ENCODE measurements at regions not wholly inside any gene's neighbourhood (a gene's known extent, or its start where the extent isn't known, plus 50 kb on each side); places are given as distances from the start of the nearest gene placed in this dataset.

DNA sequence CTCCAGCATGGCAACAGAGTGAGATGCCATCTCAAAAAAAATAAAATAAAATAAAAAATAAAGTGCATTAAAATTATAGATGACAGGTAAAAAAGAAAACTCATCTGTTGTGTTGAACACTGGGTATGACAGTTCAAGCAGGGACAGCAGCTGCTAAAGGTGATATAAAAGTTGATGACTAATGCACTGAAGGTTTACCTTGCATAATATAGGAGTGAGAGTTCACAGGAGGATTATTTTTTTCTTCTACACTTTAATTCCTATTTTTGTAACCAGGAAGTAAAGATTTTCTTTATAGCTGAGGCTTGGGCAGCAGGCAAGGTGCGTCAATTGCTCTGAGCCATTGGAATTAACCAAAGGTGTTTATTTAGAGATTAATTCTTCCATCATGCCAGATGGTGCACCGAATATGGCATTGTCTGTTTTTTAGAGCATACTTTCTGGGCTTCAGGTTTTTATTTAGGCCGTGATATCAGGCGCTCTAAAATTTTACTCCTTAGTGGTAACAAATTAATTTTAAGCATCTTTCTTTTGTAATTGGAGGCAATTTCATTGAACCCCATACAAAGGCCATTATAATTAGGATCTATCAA, 337.0 kb upstream of the SLC10A2 start:
- Mint-ChIP-seq H3K9me3 (no peaks in the 10 kb centered on the region), H3K4me3 (no peak overlapping the region), H3K4me1 (ENCODE audit: low read depth) (no peaks in the 10 kb centered on the region), H3K27me3 (no peaks in the 10 kb centered on the region), H3K36me3 (ENCODE audit: low read depth) (no peaks in the 10 kb centered on the region), H3K27ac (no peak overlapping the region)
- ChIA-PET POLR2A (interaction anchor here (0.7 kb wide), 1 partner anchor 73 kb away, joined by 4 read pairs; no protein-coding TSS in a partner anchor), CTCF (no interaction called here)
- DNase-seq: no peak
- TF ChIP-seq, protein P1, sequence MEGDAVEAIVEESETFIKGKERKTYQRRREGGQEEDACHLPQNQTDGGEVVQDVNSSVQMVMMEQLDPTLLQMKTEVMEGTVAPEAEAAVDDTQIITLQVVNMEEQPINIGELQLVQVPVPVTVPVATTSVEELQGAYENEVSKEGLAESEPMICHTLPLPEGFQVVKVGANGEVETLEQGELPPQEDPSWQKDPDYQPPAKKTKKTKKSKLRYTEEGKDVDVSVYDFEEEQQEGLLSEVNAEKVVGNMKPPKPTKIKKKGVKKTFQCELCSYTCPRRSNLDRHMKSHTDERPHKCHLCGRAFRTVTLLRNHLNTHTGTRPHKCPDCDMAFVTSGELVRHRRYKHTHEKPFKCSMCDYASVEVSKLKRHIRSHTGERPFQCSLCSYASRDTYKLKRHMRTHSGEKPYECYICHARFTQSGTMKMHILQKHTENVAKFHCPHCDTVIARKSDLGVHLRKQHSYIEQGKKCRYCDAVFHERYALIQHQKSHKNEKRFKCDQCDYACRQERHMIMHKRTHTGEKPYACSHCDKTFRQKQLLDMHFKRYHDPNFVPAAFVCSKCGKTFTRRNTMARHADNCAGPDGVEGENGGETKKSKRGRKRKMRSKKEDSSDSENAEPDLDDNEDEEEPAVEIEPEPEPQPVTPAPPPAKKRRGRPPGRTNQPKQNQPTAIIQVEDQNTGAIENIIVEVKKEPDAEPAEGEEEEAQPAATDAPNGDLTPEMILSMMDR (IDR thresholded peaks at IDR 0.05): no peak
- no peak for ATAC-seq
- intact Hi-C loops (cut with micrococcal nuclease): no loop called here

DNA sequence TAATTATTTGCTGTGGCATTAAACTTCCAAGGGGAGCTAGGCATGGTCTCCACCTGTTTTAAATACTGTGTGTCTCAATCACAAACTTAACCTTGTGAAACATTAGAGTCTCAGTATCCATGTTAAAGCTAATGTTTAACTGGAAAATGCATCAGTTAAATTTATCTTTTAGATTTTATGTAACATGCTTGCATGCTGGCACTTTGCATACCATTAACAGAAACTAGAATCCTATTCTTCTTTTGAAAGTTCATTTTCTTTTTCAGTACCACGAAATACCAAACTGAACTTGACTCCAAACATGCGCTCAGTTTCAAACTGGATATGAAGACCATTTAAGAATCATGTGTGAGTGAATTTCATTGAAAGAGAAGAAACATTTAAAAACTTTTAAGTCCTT, 328.9 kb upstream of the SLC10A2 start:
- ChIA-PET POLR2A (no interaction called here), CTCF (no interaction called here)
- no peak for ATAC-seq
- Mint-ChIP-seq H3K4me1 (ENCODE audit: low read depth) (no peaks in the 10 kb centered on the region), H3K27me3 (no peaks in the 10 kb centered on the region), H3K4me3 (no peak overlapping the region), H3K36me3 (ENCODE audit: low read depth) (no peaks in the 10 kb centered on the region), H3K27ac (no peak overlapping the region), H3K9me3 (no peaks in the 10 kb centered on the region)
- intact Hi-C loops (cut with micrococcal nuclease): no loop called here
- DNase-seq: no peak
- TF ChIP-seq, protein P1 (IDR thresholded peaks at IDR 0.05): no peak

DNA sequence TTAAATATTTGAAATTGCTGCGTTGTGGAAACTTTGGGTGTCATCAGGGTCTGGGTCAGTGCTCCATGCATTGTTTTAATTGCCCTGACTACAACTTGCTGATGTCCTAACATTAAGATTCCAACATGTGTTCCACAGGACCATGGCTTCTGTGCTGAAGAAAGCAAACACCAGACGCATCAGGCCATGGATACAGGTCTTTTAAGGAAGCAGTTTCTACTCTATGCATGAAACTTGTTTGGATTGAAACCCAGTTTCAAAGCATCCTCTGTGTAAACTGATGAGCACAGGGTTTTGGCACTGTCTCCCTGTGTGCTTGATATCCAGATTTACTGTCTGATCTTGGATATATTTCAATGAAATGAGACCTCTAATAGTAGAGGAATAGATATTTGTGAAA, 328.4 kb upstream of the SLC10A2 start:
- DNase-seq (no peak), ATAC-seq (no peak)
- H3K9me3 Mint-ChIP-seq: no peaks in the 10 kb centered on the region
- H3K4me1 Mint-ChIP-seq (ENCODE audit: low read depth): no peaks in the 10 kb centered on the region
- no peak overlapping the region for H3K27ac Mint-ChIP-seq
- TF ChIP-seq, protein P1 (IDR thresholded peaks at IDR 0.05): no peak
- H3K4me3 Mint-ChIP-seq: no peak overlapping the region
- H3K27me3 Mint-ChIP-seq: no peaks in the 10 kb centered on the region
- CTCF ChIA-PET: no interaction called here
- POLR2A ChIA-PET: no interaction called here
- no peaks in the 10 kb centered on the region for H3K36me3 Mint-ChIP-seq (ENCODE audit: low read depth)
- intact Hi-C loops (cut with micrococcal nuclease): no loop called here

DNA sequence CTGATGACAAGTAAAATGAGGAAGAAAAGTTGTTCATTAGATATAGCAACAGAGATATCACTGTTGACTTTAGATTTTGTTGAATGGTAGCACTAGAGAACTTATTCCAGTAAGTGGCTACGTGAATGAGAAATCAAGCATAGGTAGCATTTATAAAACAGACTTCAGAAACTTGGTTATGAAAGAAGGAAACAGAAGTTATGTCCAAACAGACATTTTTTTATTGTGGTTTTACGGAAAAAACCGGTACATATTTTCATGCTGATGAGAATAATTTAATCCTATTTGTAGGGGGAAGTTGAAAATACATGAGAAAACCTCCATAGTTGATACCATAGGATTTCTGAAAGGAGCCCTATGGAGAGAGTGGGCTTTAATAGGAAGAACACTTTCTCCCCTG, 325.7 kb upstream of the SLC10A2 start:
- H3K4me3 Mint-ChIP-seq: no peak overlapping the region
- no peak for ATAC-seq
- H3K9me3 Mint-ChIP-seq: no peaks in the 10 kb centered on the region
- TF ChIP-seq, protein P1 (IDR thresholded peaks at IDR 0.05): no peak
- intact Hi-C loops (cut with micrococcal nuclease): no loop called here
- H3K36me3 Mint-ChIP-seq (ENCODE audit: low read depth): no peaks in the 10 kb centered on the region
- CTCF ChIA-PET: no interaction called here
- H3K4me1 Mint-ChIP-seq (ENCODE audit: low read depth): no peaks in the 10 kb centered on the region
- no peaks in the 10 kb centered on the region for H3K27me3 Mint-ChIP-seq
- POLR2A ChIA-PET: no interaction called here
- no peak for DNase-seq
- no peak overlapping the region for H3K27ac Mint-ChIP-seq

DNA sequence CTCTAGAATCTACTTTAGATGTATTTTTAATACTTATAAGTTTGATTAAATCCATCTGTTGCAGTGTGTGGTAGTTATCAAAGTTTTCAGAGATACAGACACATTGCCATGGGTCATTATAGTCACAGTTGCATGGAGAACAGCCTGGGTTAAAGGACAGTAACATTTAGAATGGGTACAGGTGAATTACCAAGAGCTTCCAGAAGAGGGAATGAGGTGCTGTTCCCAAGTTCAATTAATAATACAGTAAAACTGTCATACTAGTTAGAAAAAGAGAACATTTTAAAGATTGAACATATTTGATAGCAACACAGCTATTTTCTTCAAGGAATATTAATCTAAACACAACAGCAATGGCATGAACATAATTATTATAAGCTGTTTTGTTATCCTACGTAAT, 322.6 kb upstream of the SLC10A2 start:
- TF ChIP-seq, protein P1 (IDR thresholded peaks at IDR 0.05): no peak
- Mint-ChIP-seq H3K27ac (no peak overlapping the region), H3K9me3 (no peaks in the 10 kb centered on the region), H3K27me3 (no peaks in the 10 kb centered on the region), H3K4me3 (no peak overlapping the region), H3K4me1 (ENCODE audit: low read depth) (no peaks in the 10 kb centered on the region), H3K36me3 (ENCODE audit: low read depth) (no peaks in the 10 kb centered on the region)
- POLR2A ChIA-PET: no interaction called here
- no peak for DNase-seq
- CTCF ChIA-PET: no interaction called here
- intact Hi-C loops (cut with micrococcal nuclease): no loop called here
- ATAC-seq: no peak

Data from activated CD8-positive, alpha-beta T cell treated with anti-CD3 and anti-CD28 coated beads for 36 hours (primary cell).